ENCODE measurements at regions not wholly inside any gene's neighbourhood (a gene's known extent, or its start where the extent isn't known, plus 50 kb on each side); places are given as distances from the start of the nearest gene placed in this dataset.

DNA sequence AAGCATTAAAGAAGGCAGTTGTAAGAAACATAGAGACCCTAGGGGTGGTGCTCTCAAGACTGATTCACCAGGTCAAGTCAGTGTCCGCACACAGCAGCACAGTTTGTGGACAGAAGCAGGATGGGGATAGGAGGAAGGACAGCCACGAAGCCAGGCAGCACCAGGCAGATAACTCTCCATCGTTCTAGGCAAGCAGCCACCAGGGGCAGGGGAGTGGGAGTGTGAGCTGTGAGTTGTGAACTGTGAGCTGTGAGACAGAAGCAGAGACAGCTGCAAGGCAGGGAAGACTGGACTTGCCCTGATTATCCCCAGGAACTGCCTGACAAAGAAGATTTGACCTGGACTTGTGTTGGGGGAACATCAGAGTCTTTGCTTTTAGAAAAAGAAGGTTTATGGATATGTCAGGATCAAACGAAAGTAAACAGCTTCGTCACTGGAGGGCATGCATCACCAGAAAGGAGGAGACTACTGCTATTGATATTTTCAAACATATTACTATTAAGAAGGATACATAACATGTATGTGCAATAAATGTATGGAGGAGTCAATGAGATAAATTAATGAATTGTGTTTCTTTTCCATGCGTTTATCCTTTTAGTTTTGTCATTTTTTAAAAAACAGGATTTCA, 286.1 kb downstream of the IRS2 start:
- no peak for DNase-seq (ENCODE audit: low read depth)
- Histone ChIP-seq H3K36me3 (ENCODE audit: control insufficient read depth, insufficient read depth, low read length) (no peaks in the 10 kb centered on the region), H3K4me3 (ENCODE audit: low read depth, low read length) (no peak overlapping the region), H3K27me3 (ENCODE audit: control insufficient read depth, insufficient read depth, low read length) (no peaks in the 10 kb centered on the region)
- TF ChIP-seq CTCF (IDR thresholded peaks at IDR 0.05; ENCODE audit: insufficient read depth, low read length, poor library complexity, severe bottlenecking) = no peak

GRCh38 chr13:109497917-109498316, 288.5 kb downstream of the IRS2 start:
- no peak overlapping the region for H3K4me3 ChIP-seq (ENCODE audit: low read depth, low read length)
- no peaks in the 10 kb centered on the region for H3K36me3 ChIP-seq (ENCODE audit: control insufficient read depth, insufficient read depth, low read length)
- TF ChIP-seq CTCF (IDR thresholded peaks at IDR 0.05; ENCODE audit: insufficient read depth, low read length, poor library complexity, severe bottlenecking) = no peak
- no peaks in the 10 kb centered on the region for H3K27me3 ChIP-seq (ENCODE audit: control insufficient read depth, insufficient read depth, low read length)
- no peak for DNase-seq (ENCODE audit: low read depth)

- H3K4me3 ChIP-seq (ENCODE audit: low read depth, low read length) = no peak overlapping the region
- no peaks in the 10 kb centered on the region for H3K36me3 ChIP-seq (ENCODE audit: control insufficient read depth, insufficient read depth, low read length)
- no peak for TF ChIP-seq CTCF (IDR thresholded peaks at IDR 0.05; ENCODE audit: insufficient read depth, low read length, poor library complexity, severe bottlenecking)
- H3K27me3 ChIP-seq (ENCODE audit: control insufficient read depth, insufficient read depth, low read length) = no peaks in the 10 kb centered on the region
- no peak for DNase-seq (ENCODE audit: low read depth)
Measured at GRCh38 chr13:109496216-109496615, 290.2 kb downstream of the IRS2 start.

- no peak for TF ChIP-seq CTCF (IDR thresholded peaks at IDR 0.05; ENCODE audit: insufficient read depth, low read length, poor library complexity, severe bottlenecking)
- Histone ChIP-seq H3K4me3 (ENCODE audit: low read depth, low read length) (no peak overlapping the region), H3K27me3 (ENCODE audit: control insufficient read depth, insufficient read depth, low read length) (no peaks in the 10 kb centered on the region), H3K36me3 (ENCODE audit: control insufficient read depth, insufficient read depth, low read length) (no peaks in the 10 kb centered on the region)
- no peak for DNase-seq (ENCODE audit: low read depth)
Measured at GRCh38 chr13:109494925-109495369, 291.4 kb downstream of the IRS2 start.

- DNase-seq (ENCODE audit: low read depth) = no peak
- no peak for TF ChIP-seq CTCF (IDR thresholded peaks at IDR 0.05; ENCODE audit: insufficient read depth, low read length, poor library complexity, severe bottlenecking)
- Histone ChIP-seq H3K36me3 (ENCODE audit: control insufficient read depth, insufficient read depth, low read length) (no peaks in the 10 kb centered on the region), H3K27me3 (ENCODE audit: control insufficient read depth, insufficient read depth, low read length) (no peaks in the 10 kb centered on the region), H3K4me3 (ENCODE audit: low read depth, low read length) (no peak overlapping the region)
Measured at GRCh38 chr13:109485136-109485794, 301.1 kb downstream of the IRS2 start.

DNA sequence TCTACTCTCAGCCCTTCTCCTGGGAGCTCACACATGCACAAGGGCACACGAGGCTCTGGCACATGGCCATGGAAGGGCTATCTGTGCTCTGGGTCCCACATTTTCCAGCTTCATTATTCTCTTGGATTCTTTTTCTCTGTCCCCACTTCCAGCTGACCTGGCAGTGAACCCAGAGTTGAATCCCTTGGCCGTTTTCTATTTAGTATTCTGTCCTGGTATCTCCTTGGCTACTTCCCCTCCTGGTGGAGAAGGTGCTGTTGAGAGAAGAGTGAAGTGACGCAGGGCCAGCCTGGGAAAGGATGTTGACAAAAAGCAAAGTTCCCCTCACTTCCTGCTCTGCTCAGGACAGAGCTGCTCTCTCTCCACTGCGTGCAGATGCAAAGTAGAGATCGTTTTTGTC, 303.1 kb downstream of the IRS2 start:
- no peaks in the 10 kb centered on the region for H3K27me3 ChIP-seq (ENCODE audit: control insufficient read depth, insufficient read depth, low read length)
- no peak overlapping the region for H3K4me3 ChIP-seq (ENCODE audit: low read depth, low read length)
- TF ChIP-seq CTCF (IDR thresholded peaks at IDR 0.05; ENCODE audit: insufficient read depth, low read length, poor library complexity, severe bottlenecking) = no peak
- DNase-seq (ENCODE audit: low read depth) = no peak
- H3K36me3 ChIP-seq (ENCODE audit: control insufficient read depth, insufficient read depth, low read length) = no peaks in the 10 kb centered on the region
